G401.6 (cell line): ENCODE measurements at regions not wholly inside any gene's neighbourhood (a gene's known extent, or its start where the extent isn't known, plus 50 kb on each side); places are given as distances from the start of the nearest gene placed in this dataset.

Experiments
- FAIRE-seq: peaks from 2 replicates; lab custom pipeline; 2012; peaks lifted over from hg19 to GRCh38; lab: Jason Lieb, UNC

DNA sequence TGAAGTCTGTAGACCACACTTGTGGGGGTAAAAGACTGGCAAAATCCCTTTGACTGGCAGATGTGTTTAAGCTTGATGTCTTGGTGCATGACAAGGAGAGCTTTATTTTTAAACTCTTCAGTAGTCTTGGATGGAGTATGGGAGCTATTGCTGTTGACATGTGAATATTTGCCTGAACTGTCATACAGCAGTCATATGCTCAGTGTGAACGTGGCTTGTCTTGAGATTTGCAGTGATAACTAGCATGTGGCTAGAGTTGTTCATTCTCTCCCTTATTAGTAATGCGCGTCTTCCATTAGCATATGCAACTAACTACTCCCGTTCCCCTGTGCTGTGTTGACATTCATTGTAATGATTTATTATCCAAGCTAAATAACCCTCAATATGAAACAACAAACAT lies 523.6 kb upstream of the WWC1 start:
- no peak for FAIRE-seq

GRCh38 chr5:167769846-167770413 lies 521.5 kb upstream of the WWC1 start:
- no peak for FAIRE-seq

GRCh38 chr5:167770461-167770860 lies 521.0 kb upstream of the WWC1 start:
- FAIRE-seq = no peak

DNA sequence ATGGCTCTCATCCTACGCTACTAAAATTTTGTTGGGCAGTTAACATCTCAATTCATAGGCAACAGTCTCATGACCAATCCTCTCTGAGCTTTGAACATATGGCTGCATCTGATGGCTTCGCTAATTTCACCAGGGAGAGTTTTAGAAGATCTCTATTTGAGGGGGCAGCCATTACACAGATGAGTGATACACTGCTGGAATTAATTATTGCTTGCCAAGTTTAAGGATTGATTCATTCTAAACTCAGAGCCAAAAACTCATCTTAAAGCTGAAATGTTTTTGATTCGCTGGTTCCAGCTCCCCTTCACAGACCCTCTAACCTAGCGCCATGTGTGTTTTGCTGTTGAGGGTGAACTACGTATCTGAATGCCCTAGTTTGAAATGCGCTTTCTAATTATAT lies 519.9 kb upstream of the WWC1 start:
- no peak for FAIRE-seq

GRCh38 chr5:167773668-167774301 lies 517.7 kb upstream of the WWC1 start:
- FAIRE-seq = no peak

- FAIRE-seq = no peak
Measured at GRCh38 chr5:167777746-167778145, 513.7 kb upstream of the WWC1 start.

DNA sequence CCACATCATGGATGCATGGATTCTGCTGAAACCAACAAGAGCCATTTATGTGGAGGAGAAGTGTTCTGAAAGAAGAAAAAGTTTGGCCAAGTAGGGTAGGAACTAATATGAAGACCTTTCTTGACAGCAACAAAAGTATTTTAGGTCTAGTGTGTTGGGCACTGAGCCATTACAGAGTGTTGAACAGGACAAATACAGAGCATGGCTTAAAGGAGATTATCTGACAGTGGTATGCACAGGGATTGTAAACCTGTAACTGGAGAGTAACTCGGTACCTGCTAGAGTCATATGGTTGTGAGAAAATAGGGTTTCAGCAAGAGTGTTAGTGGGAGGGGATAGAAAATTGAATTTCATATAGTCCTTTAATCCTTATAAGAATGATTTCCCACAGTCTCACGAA lies 513.2 kb upstream of the WWC1 start:
- no peak for FAIRE-seq

DNA sequence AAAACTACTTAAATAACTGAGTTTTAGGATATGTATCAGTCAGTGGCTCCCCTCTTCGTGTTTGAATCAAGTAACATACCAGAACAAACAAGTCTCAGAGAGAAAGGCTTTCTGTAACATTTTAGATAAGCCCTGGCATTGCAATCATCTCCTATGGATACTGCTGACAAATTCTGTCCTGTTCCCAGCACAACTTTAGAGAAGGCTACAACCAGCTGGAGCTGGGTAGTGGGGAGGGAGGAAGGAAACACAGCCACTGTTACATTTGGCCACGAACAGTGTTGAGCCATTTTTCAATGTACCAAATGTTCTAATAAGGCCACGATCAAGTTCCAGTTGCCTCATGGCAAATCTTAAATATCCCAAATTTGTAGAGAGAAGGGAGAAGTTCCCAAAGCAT lies 511.8 kb upstream of the WWC1 start:
- FAIRE-seq = no peak

DNA sequence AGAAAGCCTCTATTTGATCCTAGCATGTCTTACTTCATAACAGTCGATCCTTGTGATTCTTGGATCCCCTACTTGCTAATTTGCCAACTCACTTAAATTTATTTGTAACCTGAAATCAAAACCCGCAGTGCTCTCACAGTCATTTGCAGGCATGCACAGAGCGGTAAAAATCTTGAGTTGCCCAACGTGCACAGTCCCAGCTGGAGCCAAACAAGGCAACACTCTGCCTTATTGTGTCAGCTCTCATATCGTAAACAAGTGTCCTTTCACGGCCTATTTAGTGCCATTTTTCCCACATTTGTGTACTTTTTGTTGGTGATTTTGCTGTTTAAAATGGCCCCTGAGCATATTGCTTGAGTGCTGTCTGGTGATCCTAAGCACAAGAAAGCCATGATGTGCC lies 511.3 kb upstream of the WWC1 start:
- no peak for FAIRE-seq

- FAIRE-seq = no peak
Measured at GRCh38 chr5:167783145-167783817, 508.2 kb upstream of the WWC1 start.

DNA sequence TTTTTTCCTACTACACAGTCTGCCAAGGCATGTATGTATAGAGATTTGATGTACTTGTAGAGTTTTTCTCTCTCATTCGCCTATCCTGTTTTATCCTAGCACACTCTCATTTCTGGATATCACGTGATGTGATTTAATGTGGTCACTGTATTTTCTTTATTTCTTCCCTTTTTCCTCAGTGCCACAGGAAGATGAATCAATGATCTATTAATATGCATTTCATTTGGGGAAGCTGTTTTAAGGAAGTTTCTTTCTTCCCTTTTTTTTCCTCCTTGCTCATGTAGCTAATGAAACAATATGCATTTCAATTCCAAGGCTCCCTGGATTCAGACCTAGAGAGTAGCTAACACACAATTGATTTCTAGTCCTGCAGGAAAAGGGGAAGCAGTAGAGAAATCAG lies 506.3 kb upstream of the WWC1 start:
- FAIRE-seq = no peak

- no peak for FAIRE-seq
Measured at GRCh38 chr5:167785901-167786300, 505.5 kb upstream of the WWC1 start.

DNA sequence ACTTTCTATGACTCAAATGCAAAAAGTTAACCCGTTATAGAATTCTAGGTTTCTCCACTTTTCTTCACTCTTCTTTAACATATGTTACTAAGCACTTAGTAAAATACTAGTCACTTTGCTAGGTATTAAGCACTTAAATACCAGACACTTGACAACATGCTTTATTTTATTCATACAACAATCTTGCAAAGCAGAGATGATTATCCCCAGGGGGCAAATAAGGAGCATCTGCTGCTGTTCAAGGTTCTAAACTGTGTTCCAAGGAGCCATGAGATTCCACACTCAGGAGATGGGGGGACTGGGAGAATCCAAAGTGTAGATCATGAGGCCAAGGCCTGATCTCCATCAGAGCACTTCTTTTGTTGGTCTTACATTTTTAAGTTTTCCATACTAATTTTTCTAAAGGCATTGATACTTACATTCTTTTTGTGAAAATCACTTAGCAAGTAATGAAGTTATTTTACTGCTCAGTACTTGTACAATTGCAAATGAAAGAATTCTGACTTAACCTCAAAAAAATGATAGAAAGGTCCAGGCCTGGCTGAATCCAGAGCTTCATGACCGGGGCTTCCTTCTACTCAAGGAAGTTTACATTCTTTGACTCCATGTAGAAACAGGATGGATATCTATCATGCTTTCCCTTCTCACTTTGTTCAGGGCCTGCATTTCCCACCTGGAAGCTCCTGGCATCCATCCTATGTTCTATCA lies 504.4 kb upstream of the WWC1 start:
- no peak for FAIRE-seq

DNA sequence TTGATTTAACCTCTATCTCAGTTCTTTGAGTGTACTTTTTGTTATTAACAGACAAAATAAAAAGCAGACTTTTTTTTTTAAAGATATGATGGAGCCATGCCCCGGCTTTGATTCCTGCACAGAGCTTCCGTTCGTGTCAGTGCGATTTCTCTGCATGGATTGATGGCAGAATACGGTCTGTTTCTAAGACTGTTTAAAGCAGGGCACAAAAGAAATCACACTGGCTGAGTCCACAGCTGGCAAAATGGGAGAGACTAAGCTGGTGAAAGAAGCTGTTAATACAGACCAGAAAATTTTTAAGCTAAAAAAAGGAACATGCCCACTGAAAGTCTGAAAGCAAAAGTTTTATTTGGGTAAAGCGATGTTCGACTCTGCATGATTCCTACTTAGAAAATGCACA lies 501.4 kb upstream of the WWC1 start:
- FAIRE-seq = no peak

DNA sequence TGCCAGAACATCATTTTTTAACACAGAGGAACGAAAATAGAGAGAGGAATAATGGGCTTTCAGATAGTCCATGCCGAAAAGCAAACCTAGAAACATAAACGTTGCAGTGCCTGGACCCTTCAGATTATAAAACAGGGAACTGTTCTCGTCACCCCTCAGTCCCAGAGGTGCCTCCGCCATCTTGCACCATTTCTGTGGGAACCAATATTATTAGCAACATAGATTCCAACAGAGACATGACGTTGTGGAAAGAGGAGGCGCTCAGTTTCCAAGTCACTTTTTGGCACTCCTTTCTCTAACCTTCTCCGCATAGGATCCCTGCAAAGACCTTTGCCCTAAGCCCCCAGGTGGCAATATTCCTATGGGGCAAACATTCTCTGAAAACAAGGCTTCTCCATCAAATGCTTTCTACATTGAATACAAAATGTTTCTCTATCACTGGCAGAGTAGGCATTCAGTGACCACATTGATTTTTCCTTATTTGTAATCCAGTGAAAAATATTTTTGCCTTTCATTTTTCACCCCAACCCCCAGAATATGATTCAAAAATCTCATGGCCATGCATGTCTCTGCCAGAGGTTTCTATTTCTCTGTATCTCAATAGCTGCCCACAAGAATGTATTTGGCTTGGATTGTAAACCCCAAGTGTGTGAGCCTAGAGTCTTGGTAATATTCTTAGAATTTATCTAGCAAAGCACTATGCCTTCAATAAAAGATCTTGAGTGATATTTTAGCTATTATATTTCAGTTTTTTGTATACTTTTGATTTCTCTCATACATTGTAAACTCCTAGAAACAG lies 500.8 kb upstream of the WWC1 start:
- no peak for FAIRE-seq

DNA sequence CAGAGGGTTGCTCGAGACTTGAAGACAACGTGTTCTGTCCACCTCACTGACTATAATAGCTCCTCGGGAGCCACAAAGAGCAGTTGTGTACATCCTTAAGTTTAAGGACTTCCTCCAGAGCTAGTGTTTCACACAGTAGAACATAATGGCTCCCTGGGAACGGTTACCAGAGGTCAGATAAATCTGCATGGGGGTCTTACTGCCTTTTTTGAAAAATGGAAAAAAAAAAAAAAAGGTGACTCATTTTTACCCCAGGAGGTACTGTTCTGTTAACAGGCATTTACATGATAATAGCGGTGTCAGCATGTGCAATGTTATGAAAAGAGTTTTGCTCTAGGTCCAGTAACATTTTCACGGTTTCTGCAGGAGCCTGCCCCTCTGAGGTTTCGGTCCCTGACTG lies 498.9 kb upstream of the WWC1 start:
- no peak for FAIRE-seq

DNA sequence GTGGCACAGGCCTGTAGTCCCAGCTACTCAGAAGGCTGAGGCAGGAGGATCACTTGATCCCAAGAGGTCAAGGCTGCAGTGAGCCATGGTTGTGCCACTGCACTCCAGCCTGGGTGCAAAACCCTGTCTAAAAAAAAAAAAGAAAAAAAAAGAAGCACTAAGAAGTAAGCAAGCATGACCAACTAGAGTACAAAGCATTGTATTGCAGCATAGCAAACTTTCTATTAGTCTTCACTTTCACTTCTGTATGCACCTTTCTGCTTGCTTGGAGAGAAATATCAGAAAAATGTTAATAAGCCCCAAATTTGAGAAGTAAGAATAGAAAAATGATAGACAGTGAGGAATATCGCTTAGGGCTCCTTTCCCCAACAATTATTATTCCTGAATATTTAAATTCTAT lies 497.7 kb upstream of the WWC1 start:
- no peak for FAIRE-seq

- FAIRE-seq = no peak
Measured at GRCh38 chr5:167794121-167794520, 497.3 kb upstream of the WWC1 start.

DNA sequence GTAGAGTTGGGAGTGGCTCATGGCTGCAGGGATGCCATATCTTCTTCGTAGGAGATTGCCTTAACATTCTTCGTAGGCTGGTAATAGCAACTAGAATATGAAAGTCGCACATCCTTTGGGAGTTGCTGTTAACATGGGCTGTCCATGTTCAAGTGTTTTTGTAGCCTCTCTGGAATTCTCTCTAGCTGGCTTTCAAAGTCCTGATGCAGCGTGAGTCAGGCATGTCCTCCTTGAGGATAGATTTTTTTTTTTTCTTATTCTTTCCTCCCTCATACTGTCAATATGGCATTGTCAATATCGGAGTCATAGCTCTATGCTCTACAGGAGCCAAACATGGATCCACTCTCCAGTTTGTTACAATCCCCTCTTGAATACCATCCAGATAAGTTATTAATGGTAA lies 494.8 kb upstream of the WWC1 start:
- FAIRE-seq = no peak

DNA sequence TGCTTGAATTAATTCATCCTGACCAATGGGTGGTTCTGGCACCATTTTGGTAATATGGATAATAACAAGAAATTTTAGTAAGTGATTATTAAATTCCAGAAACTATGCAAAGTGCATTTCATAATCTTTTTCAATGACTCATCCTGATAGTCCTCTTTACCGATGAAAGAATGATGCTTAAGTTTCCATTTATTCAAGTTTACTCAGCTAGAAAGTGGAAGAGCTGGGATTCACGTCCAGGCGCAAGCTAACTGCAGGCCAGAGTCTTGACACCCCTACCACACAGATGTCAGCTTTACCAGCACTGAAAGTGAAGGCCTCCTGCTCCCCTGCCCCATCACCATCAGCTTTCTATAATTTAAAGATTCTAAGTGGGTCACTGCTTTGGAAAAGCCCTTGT lies 493.5 kb upstream of the WWC1 start:
- no peak for FAIRE-seq

- FAIRE-seq = no peak
Measured at GRCh38 chr5:167798448-167798847, 493.0 kb upstream of the WWC1 start.

DNA sequence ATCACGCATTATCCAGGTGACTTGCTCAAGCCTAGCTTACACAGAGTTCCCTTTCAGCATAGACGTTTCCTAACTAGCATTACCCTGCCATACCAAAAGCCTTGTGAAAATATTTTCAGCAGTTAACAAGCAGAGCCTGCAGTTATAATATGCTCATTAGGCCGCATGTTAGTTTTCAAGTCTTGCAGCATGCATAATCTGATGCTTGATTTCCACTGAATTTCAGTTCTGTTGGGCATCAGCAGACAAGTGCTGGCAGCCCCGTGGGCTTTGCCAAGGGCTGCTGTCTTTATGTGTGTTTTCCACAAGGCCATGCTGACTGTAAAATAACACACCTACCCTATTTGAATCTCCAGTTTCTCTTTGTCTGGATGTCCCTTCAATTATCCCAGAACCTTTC lies 491.0 kb upstream of the WWC1 start:
- FAIRE-seq = no peak

GRCh38 chr5:167801999-167802398 lies 489.4 kb upstream of the WWC1 start:
- FAIRE-seq = no peak
